DOHH2 (cell line): ENCODE measurements at regions not wholly inside any gene's neighbourhood (a gene's known extent, or its start where the extent isn't known, plus 50 kb on each side); places are given as distances from the start of the nearest gene placed in this dataset.

Experiments
- H3F3A ChIP-seq: fragments of 200-600 bp; sonication (generic), shearing (Covaris generic); 2 replicates; pipeline ENCODE4 v1.6.0; 2016; ENCODE audit warnings: antibody characterized with exemption, mild to moderate bottlenecking; ENCODE audit not compliant: control insufficient read depth, insufficient read depth
- H3K27ac ChIP-seq: fragments of 200-600 bp; sonication (generic); 2 replicates; pipeline ENCODE4 v1.5.1; 2014; ENCODE audit warnings: low read depth, mild to moderate bottlenecking, low read length, moderate library complexity
- H3K27me3 ChIP-seq: fragments of 200-600 bp; sonication (generic); 2 replicates; pipeline ENCODE4 v1.6.1; 2014; ENCODE audit warnings: mild to moderate bottlenecking, low read length, mixed read lengths; ENCODE audit not compliant: control insufficient read depth
- H3K36me3 ChIP-seq: fragments of 200-600 bp; sonication (generic); 2 replicates; pipeline ENCODE4 v1.6.1; 2014; ENCODE audit warnings: mild to moderate bottlenecking, low read length, moderate library complexity, mixed read lengths; ENCODE audit not compliant: control insufficient read depth
- H3K4me1 ChIP-seq: fragments of 200-600 bp; sonication (generic); 2 replicates; pipeline ENCODE4 v1.6.1; 2014; ENCODE audit warnings: mild to moderate bottlenecking, low read length, mixed read lengths; ENCODE audit not compliant: control insufficient read depth
- H3K4me2 ChIP-seq: fragments of 200-600 bp; sonication (generic); 2 replicates; pipeline ENCODE4 v1.6.0; 2014; ENCODE audit warnings: mild to moderate bottlenecking, low read length, moderate library complexity
- H3K4me3 ChIP-seq: fragments of 200-600 bp; sonication (generic); 2 replicates; pipeline ENCODE4 v1.5.1; 2014; ENCODE audit warnings: mild to moderate bottlenecking, low read length, mixed read lengths
- H3K79me2 ChIP-seq: fragments of 200-600 bp; sonication (generic); 2 replicates; pipeline ENCODE4 v1.6.1; 2014; ENCODE audit warnings: mild to moderate bottlenecking, low read length, mixed read lengths; ENCODE audit not compliant: control insufficient read depth
- H3K9me2 ChIP-seq: fragments of 200-600 bp; sonication (generic); replicated peaks from 2 replicates; pipeline ENCODE4 v1.6.1; 2014; ENCODE audit warnings: mild to moderate bottlenecking, low read length, mixed read lengths; ENCODE audit not compliant: control insufficient read depth
- H3K9me3 ChIP-seq: fragments of 200-600 bp; sonication (generic); 2 replicates; pipeline ENCODE4 v1.6.1; 2014; ENCODE audit warnings: antibody characterized with exemption, low read length, mixed read lengths; ENCODE audit not compliant: control insufficient read depth, insufficient read depth
- H4K20me1 ChIP-seq: fragments of 200-600 bp; sonication (generic); 2 replicates; pipeline ENCODE4 v1.6.0; 2014; ENCODE audit warnings: low read depth, mild to moderate bottlenecking, antibody characterized with exemption, low read length, moderate library complexity; ENCODE audit not compliant: control insufficient read depth, insufficient read depth
- EZH2phosphoT487 ChIP-seq: fragments of 200-600 bp; sonication (generic); IDR thresholded peaks from 2 replicates; pipeline ENCODE4 v1.6.1; 2017; ENCODE audit warnings: borderline replicate concordance, mild to moderate bottlenecking, antibody characterized with exemption, low read length, moderate library complexity, mixed read lengths
- TF ChIP-seq, protein P1 (sequence below): fragments of 200-600 bp; sonication (generic); IDR thresholded peaks from one replicate; pipeline ENCODE4 v1.5.1; 2014; ENCODE audit warnings: antibody characterized with exemption, mild to moderate bottlenecking, low read depth, low read length; ENCODE audit not compliant: poor library complexity, severe bottlenecking

DNA sequence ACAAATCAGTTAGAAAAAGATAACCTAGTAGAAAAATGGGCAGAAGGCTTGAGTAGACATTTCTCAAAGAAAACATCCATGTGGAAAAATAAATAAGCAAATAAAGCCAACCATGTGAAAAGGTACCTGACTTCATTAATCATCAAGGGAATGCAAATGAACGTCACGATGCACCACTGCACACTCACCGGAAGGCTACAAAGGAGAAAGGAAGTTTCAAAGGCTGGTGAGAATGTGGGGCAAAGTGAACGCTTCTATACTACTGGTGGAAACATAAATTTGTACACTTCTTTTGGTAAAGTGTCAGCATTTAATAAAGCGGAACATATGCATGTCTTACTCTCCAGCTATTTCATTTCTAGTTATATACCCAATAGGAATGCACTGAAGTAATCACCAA lies 166.8 kb downstream of the CSNK2A3 start:
- Histone ChIP-seq H3K9me3 (peaks cover 3% of the 10 kb centered on the region; the same call in 1 of the 2 replicates), H4K20me1 (no peaks in the 10 kb centered on the region), H3K4me3 (peak overlapping the region; percentile 11), H3K27ac (peak overlapping the region; percentile 66), H3K4me2 (peak overlapping the region; percentile 62), H3K4me1 (peaks cover 58% of the 10 kb centered on the region), H3K27me3 (no peaks in the 10 kb centered on the region), H3F3A (peaks cover 4% of the 10 kb centered on the region), H3K36me3 (no peaks in the 10 kb centered on the region), H3K79me2 (no peaks in the 10 kb centered on the region), H3K9me2 (no peaks in the 10 kb centered on the region)
- TF ChIP-seq, protein P1, sequence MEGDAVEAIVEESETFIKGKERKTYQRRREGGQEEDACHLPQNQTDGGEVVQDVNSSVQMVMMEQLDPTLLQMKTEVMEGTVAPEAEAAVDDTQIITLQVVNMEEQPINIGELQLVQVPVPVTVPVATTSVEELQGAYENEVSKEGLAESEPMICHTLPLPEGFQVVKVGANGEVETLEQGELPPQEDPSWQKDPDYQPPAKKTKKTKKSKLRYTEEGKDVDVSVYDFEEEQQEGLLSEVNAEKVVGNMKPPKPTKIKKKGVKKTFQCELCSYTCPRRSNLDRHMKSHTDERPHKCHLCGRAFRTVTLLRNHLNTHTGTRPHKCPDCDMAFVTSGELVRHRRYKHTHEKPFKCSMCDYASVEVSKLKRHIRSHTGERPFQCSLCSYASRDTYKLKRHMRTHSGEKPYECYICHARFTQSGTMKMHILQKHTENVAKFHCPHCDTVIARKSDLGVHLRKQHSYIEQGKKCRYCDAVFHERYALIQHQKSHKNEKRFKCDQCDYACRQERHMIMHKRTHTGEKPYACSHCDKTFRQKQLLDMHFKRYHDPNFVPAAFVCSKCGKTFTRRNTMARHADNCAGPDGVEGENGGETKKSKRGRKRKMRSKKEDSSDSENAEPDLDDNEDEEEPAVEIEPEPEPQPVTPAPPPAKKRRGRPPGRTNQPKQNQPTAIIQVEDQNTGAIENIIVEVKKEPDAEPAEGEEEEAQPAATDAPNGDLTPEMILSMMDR, result no peak
- TF ChIP-seq EZH2phosphoT487, result no peak

DNA sequence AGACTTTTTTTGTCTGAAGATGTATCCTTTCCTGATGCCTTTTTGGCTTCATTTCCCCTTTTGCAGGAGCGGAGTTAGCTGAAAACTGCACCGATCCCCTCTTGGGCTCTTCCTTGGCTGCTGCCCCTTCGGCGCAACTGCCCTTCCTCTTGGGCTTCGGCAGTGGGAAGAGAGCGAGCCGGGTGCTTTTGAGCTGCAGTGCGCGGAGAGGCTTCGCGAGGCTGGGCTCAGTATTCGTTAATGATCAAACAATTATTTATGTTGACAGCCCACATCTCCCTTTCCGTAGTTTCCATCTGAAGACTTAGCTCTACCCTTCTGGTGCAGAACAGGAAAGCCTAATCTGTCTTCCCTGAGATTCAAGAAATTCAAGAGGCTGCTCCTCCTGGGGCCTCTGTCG lies 170.8 kb downstream of the CSNK2A3 start:
- Histone ChIP-seq H3K4me3 (no peak overlapping the region), H3F3A (peaks cover 4% of the 10 kb centered on the region), H3K9me2 (no peaks in the 10 kb centered on the region), H3K4me1 (peaks cover 37% of the 10 kb centered on the region), H3K9me3 (no peaks in the 10 kb centered on the region), H3K36me3 (no peaks in the 10 kb centered on the region), H3K27me3 (no peaks in the 10 kb centered on the region), H3K27ac (no peak overlapping the region), H3K4me2 (no peak overlapping the region), H4K20me1 (no peaks in the 10 kb centered on the region), H3K79me2 (no peaks in the 10 kb centered on the region)
- TF ChIP-seq, protein P1, result no peak
- no peak for TF ChIP-seq EZH2phosphoT487

DNA sequence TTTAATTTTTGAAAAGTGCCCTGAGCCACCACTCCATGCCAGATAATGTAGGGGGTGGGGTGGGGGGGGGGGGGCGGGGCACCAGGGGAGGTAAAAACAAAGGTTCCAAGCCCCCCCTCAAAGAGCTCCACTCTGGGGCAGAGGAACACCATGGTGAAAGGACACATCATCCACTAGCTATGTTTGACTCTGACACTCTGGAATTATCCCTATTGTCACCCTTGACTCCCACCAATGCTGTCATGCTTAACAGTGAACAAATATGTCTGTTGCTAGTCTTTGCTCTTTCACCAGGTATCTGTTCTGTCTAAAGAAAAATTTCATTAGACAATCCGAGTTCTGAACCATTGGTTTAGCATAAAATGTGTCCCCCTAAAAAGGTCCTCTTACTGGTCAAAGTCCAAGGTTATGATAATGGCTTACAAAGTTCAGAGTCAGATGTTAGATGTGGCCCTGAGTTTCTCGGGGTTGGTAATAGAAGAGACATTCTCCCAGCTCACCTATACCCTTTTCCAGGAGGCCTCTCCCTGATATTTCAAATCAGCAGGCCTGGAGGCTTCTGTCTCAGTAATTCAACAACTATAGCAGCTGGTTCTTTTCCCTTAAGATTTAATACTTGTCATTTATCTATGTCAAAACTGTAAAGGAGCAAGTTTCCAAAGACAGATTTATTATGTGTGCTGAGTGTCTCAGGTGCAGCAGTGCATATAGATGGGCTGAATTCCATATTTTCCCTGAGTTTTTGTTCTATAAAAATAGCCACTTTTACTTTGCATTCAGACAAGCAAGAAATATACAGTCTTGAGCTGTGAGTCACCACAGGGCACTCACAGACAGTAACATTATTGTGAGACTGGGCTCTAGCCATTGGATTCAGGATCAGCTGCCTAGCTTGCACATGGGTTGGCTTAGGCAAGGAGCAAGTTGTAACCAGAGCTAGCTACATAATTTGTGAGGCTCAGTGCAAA lies 174.1 kb downstream of the CSNK2A3 start:
- H3K9me3 ChIP-seq, result no peaks in the 10 kb centered on the region
- peaks cover 16% of the 10 kb centered on the region for H3K4me1 ChIP-seq
- H3K4me2 ChIP-seq, result no peak overlapping the region
- H4K20me1 ChIP-seq, result no peaks in the 10 kb centered on the region
- no peaks in the 10 kb centered on the region for H3F3A ChIP-seq
- H3K27me3 ChIP-seq, result no peaks in the 10 kb centered on the region
- H3K27ac ChIP-seq, result no peak overlapping the region
- H3K9me2 ChIP-seq, result no peaks in the 10 kb centered on the region
- H3K36me3 ChIP-seq, result no peaks in the 10 kb centered on the region
- no peak overlapping the region for H3K4me3 ChIP-seq
- no peak for TF ChIP-seq EZH2phosphoT487
- TF ChIP-seq, protein P1, result no peak
- H3K79me2 ChIP-seq, result no peaks in the 10 kb centered on the region
